H9 (cell line): ENCODE measurements at regions not wholly inside any gene's neighbourhood (a gene's known extent, or its start where the extent isn't known, plus 50 kb on each side); places are given as distances from the start of the nearest gene placed in this dataset.

ENCODE experiments used
- DNase-seq: peaks from one replicate; pipeline ENCODE4 v3.0.0-alpha.2; 2017
- H2AFZ ChIP-seq: one replicate; pipeline ENCODE4 v1.6.1; 2013; ENCODE audit warnings: mild to moderate bottlenecking, low read length, control low read depth, moderate library complexity
- H2AK5ac ChIP-seq: 2 replicates; pipeline ENCODE4 v1.6.1; 2013; ENCODE audit warnings: low read length, control low read depth, mixed read lengths; ENCODE audit not compliant: insufficient read length
- H2BK120ac ChIP-seq: one replicate; pipeline ENCODE4 v1.6.1; 2013; ENCODE audit warnings: low read depth, mild to moderate bottlenecking, low read length, control low read depth, inconsistent platforms; ENCODE audit not compliant: poor library complexity, severe bottlenecking
- H2BK12ac ChIP-seq: 2 replicates; pipeline ENCODE4 v1.6.1; 2013; ENCODE audit warnings: low read length, control low read depth, mixed read lengths, low read depth; ENCODE audit not compliant: insufficient read length
- H2BK15ac ChIP-seq: 2 replicates; pipeline ENCODE4 v1.6.1; 2013; ENCODE audit warnings: low read depth, low read length, control low read depth
- H2BK20ac ChIP-seq: one replicate; pipeline ENCODE4 v1.6.1; 2013; ENCODE audit warnings: low read depth, mild to moderate bottlenecking, low read length, control low read depth, inconsistent platforms; ENCODE audit not compliant: poor library complexity, severe bottlenecking
- H2BK5ac ChIP-seq: 2 replicates; pipeline ENCODE4 v1.6.1; 2013; ENCODE audit warnings: low read length, control low read depth, mixed read lengths; ENCODE audit not compliant: insufficient read length
- H3K14ac ChIP-seq: 2 replicates; pipeline ENCODE4 v1.6.1; 2013; ENCODE audit warnings: low read length, control low read depth; ENCODE audit not compliant: insufficient read depth
- H3K18ac ChIP-seq: 2 replicates; pipeline ENCODE4 v1.6.1; 2013; ENCODE audit warnings: low read depth, mild to moderate bottlenecking, mixed read lengths, low read length, control low read depth; ENCODE audit not compliant: insufficient read length
- H3K23ac ChIP-seq: 2 replicates; pipeline ENCODE4 v1.6.1; 2013; ENCODE audit warnings: low read length, control low read depth, mixed read lengths, low read depth; ENCODE audit not compliant: insufficient read length
- H3K23me2 ChIP-seq: 2 replicates; pipeline ENCODE4 v1.6.1; 2013; ENCODE audit warnings: low read depth, mild to moderate bottlenecking, mixed read lengths, low read length, control low read depth; ENCODE audit not compliant: insufficient read length, poor library complexity, severe bottlenecking
- H3K27ac ChIP-seq: 2 replicates; pipeline ENCODE4 v1.5.1; 2013; ENCODE audit warnings: low read length, control low read depth, mixed read lengths, low read depth; ENCODE audit not compliant: insufficient read length
- H3K27me3 ChIP-seq: 2 replicates; pipeline ENCODE4 v1.6.1; 2013; ENCODE audit warnings: low read length, control low read depth, inconsistent platforms; ENCODE audit not compliant: insufficient read depth
- H3K4ac ChIP-seq: 2 replicates; pipeline ENCODE4 v1.6.1; 2013; ENCODE audit warnings: low read depth, mild to moderate bottlenecking, control low read depth, inconsistent platforms, low read length, moderate library complexity
- H3K4me1 ChIP-seq: 2 replicates; pipeline ENCODE4 v1.6.1; 2013; ENCODE audit warnings: low read length, control low read depth, inconsistent platforms; ENCODE audit not compliant: insufficient read depth
- H3K4me2 ChIP-seq: 2 replicates; pipeline ENCODE4 v1.6.1; 2013; ENCODE audit warnings: low read length, control low read depth, mixed read lengths; ENCODE audit not compliant: insufficient read length, insufficient read depth
- H3K56ac ChIP-seq: 2 replicates; pipeline ENCODE4 v1.6.1; 2013; ENCODE audit warnings: low read depth, mild to moderate bottlenecking, mixed read lengths, low read length, control low read depth; ENCODE audit not compliant: insufficient read length
- H3K79me1 ChIP-seq: 2 replicates; pipeline ENCODE4 v1.6.1; 2013; ENCODE audit warnings: low read depth, mild to moderate bottlenecking, moderate library complexity, low read length, control low read depth, inconsistent platforms; ENCODE audit not compliant: insufficient read depth, poor library complexity, severe bottlenecking
- H3K79me2 ChIP-seq: 2 replicates; pipeline ENCODE4 v1.6.1; 2013; ENCODE audit warnings: low read length, control low read depth, inconsistent platforms; ENCODE audit not compliant: insufficient read depth
- H3K9ac ChIP-seq: 2 replicates; pipeline ENCODE4 v1.6.1; 2013; ENCODE audit warnings: low read length, control low read depth, mixed read lengths; ENCODE audit not compliant: insufficient read length; ENCODE audit errors: extremely low read depth
- H3K9me3 ChIP-seq: one replicate; pipeline ENCODE4 v1.6.1; 2013; ENCODE audit warnings: low read depth, low read length, inconsistent platforms; ENCODE audit not compliant: control insufficient read depth
- H3T11ph ChIP-seq: one replicate; pipeline ENCODE4 v1.6.1; 2013; ENCODE audit warnings: mild to moderate bottlenecking, low read length, control low read depth, inconsistent platforms
- H4K20me1 ChIP-seq: one replicate; pipeline ENCODE4 v1.6.1; 2013; ENCODE audit not compliant: control insufficient read depth, insufficient read length, insufficient read depth
- H4K5ac ChIP-seq: 2 replicates; pipeline ENCODE4 v1.6.1; 2013; ENCODE audit warnings: low read depth, mild to moderate bottlenecking, mixed read lengths, low read length, control low read depth; ENCODE audit not compliant: insufficient read length
- H4K8ac ChIP-seq: replicated peaks from 2 replicates; pipeline ENCODE4 v1.6.1; 2013; ENCODE audit warnings: low read length, control low read depth, mixed read lengths, low read depth; ENCODE audit not compliant: insufficient read length
- H4K91ac ChIP-seq: 2 replicates; pipeline ENCODE4 v1.6.1; 2013; ENCODE audit warnings: low read depth, mild to moderate bottlenecking, moderate library complexity, mixed read lengths, low read length, control low read depth; ENCODE audit not compliant: insufficient read length
- H3K27ac Mint-ChIP-seq, 3 experiments: 2 replicates in 2 of 3; 3 replicates in 1 of 3; pipeline ENCODE4 v1.8.0; 2020 to 2021; ENCODE audit warnings: mixed read lengths in 3 of 3, mild to moderate bottlenecking in 1 of 3, moderate library complexity in 1 of 3
- H3K27me3 Mint-ChIP-seq: 2 replicates; pipeline ENCODE4 v1.8.0; 2021; ENCODE audit warnings: low read depth, mild to moderate bottlenecking, moderate library complexity, mixed read lengths
- H3K36me3 Mint-ChIP-seq, 3 experiments: 2 replicates in 2 of 3; 3 replicates in 1 of 3; pipeline ENCODE4 v1.8.0; 2020 to 2021; ENCODE audit warnings: low read depth in 3 of 3, mixed read lengths in 3 of 3; ENCODE audit not compliant: insufficient read depth in 1 of 3
- H3K4me1 Mint-ChIP-seq, 2 experiments: 2 replicates each; pipeline ENCODE4 v1.8.0; 2020; ENCODE audit warnings: mixed read lengths in 2 of 2
- H3K4me3 Mint-ChIP-seq, 2 experiments: 2 replicates in 1 of 2; 3 replicates in 1 of 2; pipeline ENCODE4 v1.8.0; 2020 to 2021; ENCODE audit warnings: mild to moderate bottlenecking in 2 of 2, mixed read lengths in 2 of 2, moderate library complexity in 1 of 2
- H3K9me3 Mint-ChIP-seq, 2 experiments: 2 replicates in 1 of 2; 3 replicates in 1 of 2; pipeline ENCODE4 v1.8.0; 2020; ENCODE audit warnings: mild to moderate bottlenecking in 2 of 2, mixed read lengths in 2 of 2, moderate library complexity in 1 of 2
- CTCF ChIP-seq: fragments of 200-600 bp; sonication (generic); conservative IDR thresholded peaks from 3 replicates; pipeline ENCODE4 v1.8.0; 2021; ENCODE audit warnings: antibody characterized with exemption, mild to moderate bottlenecking
- WGBS: extraction: QIAGEN DNeasy Blood & Tissue Kit; methylation state at CpG from one replicate; pipeline ENCODE4 v1.1.7; 2013; ENCODE audit warnings: missing lambda C conversion rate, low lambda C conversion rate, mixed read lengths; ENCODE audit not compliant: insufficient read length; ENCODE audit errors: extremely low coverage; 5-methylcytosine and 5-hydroxymethylcytosine counted together

- Histone ChIP-seq H4K5ac (no peak overlapping the region), H2AFZ (no peak overlapping the region), H4K20me1 (no peaks in the 10 kb centered on the region), H4K91ac (no peak overlapping the region), H3K79me1 (no peaks in the 10 kb centered on the region), H2BK15ac (no peak overlapping the region), H3K14ac (no peak overlapping the region), H3K79me2 (no peaks in the 10 kb centered on the region), H3K56ac (no peak overlapping the region), H3K27ac (no peak overlapping the region), H3K4me2 (no peak overlapping the region), H3K4me1 (no peaks in the 10 kb centered on the region), H2BK20ac (no peak overlapping the region), H2BK5ac (no peak overlapping the region), H3K27me3 (no peaks in the 10 kb centered on the region; the same call in 1 of the 2 replicates), H3K9ac (no peak overlapping the region), H3T11ph (no peak overlapping the region), H2BK12ac (no peak overlapping the region), H3K18ac (no peak overlapping the region), H3K4ac (no peak overlapping the region), H3K23me2 (no peaks in the 10 kb centered on the region), H3K9me3 (peaks cover 19% of the 10 kb centered on the region), H4K8ac (no peak overlapping the region), H2AK5ac (no peak overlapping the region), H2BK120ac (no peak overlapping the region), H3K23ac (no peak overlapping the region)
- DNase-seq: no peak
- Mint-ChIP-seq H3K9me3 (peaks cover 59 to 64% of the 10 kb centered on the region in 2 experiments), H3K27me3 (no peaks in the 10 kb centered on the region), H3K4me1 (peaks cover 4 to 6% of the 10 kb centered on the region in 2 experiments), H3K36me3 (peaks cover 0 to 6% (median 0%) of the 10 kb centered on the region in 3 experiments; a peak in 5 of 7 replicates), H3K27ac (no peak overlapping the region), H3K4me3 (no peak overlapping the region)
- WGBS: no CpG with 5 or more reads among the region's 1 CpG
- TF ChIP-seq CTCF: no peak
Observed at GRCh38 chrX:149157976-149158375, 347.1 kb downstream of the IDS start.
